A549 (cell line): ENCODE measurements at regions not wholly inside any gene's neighbourhood (a gene's known extent, or its start where the extent isn't known, plus 50 kb on each side); places are given as distances from the start of the nearest gene placed in this dataset.

Experiments
- MAZ ChIP-seq: fragments of 150-350 bp; IDR thresholded peaks from 2 replicates; pipeline ENCODE4 v1.6.1; 2014; ENCODE audit warnings: antibody characterized with exemption, low read depth, low read length, borderline replicate concordance
- REST ChIP-seq: fragments of 200-600 bp; sonication (generic); IDR thresholded peaks from 2 replicates; pipeline ENCODE4 v1.6.1; 2016; ENCODE audit warnings: antibody characterized with exemption, mild to moderate bottlenecking, moderate library complexity
- RFX5 ChIP-seq: fragments of 450-650 bp; IDR thresholded peaks from 2 replicates; pipeline ENCODE4 v1.7.1; 2014; ENCODE audit warnings: antibody characterized with exemption, mild to moderate bottlenecking, moderate library complexity
- SMC3 ChIP-seq: fragments of >200 bp; sonication (Bioruptor Twin); formaldehyde crosslinking; IDR thresholded peaks from 3 replicates; pipeline ENCODE4 v1.6.1; 2018; ENCODE audit warnings: inconsistent platforms
- ZC3H11A ChIP-seq: fragments of 450-650 bp; IDR thresholded peaks from 2 replicates; pipeline ENCODE4 v1.6.1; 2014; ENCODE audit warnings: antibody characterized with exemption, mild to moderate bottlenecking
- TF ChIP-seq, protein P1 (sequence below): fragments of >200 bp; sonication (Bioruptor Twin); formaldehyde crosslinking; IDR thresholded peaks from 3 replicates; pipeline ENCODE4 v1.5.1; 2016

GRCh38 chr13:50355797-50356196 lies 340.6 kb downstream of the KCNRG start:
- TF ChIP-seq, protein P1, sequence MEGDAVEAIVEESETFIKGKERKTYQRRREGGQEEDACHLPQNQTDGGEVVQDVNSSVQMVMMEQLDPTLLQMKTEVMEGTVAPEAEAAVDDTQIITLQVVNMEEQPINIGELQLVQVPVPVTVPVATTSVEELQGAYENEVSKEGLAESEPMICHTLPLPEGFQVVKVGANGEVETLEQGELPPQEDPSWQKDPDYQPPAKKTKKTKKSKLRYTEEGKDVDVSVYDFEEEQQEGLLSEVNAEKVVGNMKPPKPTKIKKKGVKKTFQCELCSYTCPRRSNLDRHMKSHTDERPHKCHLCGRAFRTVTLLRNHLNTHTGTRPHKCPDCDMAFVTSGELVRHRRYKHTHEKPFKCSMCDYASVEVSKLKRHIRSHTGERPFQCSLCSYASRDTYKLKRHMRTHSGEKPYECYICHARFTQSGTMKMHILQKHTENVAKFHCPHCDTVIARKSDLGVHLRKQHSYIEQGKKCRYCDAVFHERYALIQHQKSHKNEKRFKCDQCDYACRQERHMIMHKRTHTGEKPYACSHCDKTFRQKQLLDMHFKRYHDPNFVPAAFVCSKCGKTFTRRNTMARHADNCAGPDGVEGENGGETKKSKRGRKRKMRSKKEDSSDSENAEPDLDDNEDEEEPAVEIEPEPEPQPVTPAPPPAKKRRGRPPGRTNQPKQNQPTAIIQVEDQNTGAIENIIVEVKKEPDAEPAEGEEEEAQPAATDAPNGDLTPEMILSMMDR, result no peak
- TF ChIP-seq RFX5 (no peak), MAZ (no peak), REST (no peak), SMC3 (no peak), ZC3H11A (no peak)
